ENCODE measurements at regions not wholly inside any gene's neighbourhood (a gene's known extent, or its start where the extent isn't known, plus 50 kb on each side); places are given as distances from the start of the nearest gene placed in this dataset.

GRCh38 chr16:64234200-64234599 is 887.7 kb downstream of the CDH11 start:
- H3K4me3 ChIP-seq (ENCODE audit: low read depth, low read length) = no peak overlapping the region
- TF ChIP-seq, protein P1, sequence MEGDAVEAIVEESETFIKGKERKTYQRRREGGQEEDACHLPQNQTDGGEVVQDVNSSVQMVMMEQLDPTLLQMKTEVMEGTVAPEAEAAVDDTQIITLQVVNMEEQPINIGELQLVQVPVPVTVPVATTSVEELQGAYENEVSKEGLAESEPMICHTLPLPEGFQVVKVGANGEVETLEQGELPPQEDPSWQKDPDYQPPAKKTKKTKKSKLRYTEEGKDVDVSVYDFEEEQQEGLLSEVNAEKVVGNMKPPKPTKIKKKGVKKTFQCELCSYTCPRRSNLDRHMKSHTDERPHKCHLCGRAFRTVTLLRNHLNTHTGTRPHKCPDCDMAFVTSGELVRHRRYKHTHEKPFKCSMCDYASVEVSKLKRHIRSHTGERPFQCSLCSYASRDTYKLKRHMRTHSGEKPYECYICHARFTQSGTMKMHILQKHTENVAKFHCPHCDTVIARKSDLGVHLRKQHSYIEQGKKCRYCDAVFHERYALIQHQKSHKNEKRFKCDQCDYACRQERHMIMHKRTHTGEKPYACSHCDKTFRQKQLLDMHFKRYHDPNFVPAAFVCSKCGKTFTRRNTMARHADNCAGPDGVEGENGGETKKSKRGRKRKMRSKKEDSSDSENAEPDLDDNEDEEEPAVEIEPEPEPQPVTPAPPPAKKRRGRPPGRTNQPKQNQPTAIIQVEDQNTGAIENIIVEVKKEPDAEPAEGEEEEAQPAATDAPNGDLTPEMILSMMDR (conservative IDR thresholded peaks at IDR 0.05; ENCODE audit: low read depth, low read length) = no peak
- DNase-seq (ENCODE audit: low read depth) = no peak

GRCh38 chr16:64225696-64226095 is 896.2 kb downstream of the CDH11 start:
- TF ChIP-seq, protein P1 (conservative IDR thresholded peaks at IDR 0.05; ENCODE audit: low read depth, low read length) = no peak
- no peak overlapping the region for H3K4me3 ChIP-seq (ENCODE audit: low read depth, low read length)
- DNase-seq (ENCODE audit: low read depth) = no peak

DNA sequence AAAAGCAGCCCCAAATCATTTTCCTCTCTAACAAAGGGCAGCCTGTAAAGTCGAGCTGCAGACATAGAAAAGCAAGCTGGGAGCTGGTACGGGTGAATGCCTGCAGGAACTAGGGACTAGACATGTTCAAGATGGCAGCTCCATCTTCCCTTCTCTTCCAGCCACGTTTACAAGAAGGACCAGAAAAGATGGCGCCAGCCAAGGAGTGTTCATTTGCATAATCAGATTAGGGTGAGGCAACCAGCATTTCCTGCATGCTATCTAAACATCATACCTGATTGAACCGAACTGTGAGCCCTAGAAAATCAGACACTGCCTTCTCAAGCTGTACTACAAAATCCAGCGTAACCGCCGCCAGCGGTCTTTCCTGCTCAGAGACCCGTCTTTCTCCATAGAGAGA is 896.8 kb downstream of the CDH11 start:
- DNase-seq (ENCODE audit: low read depth) = no peak
- TF ChIP-seq, protein P1 (conservative IDR thresholded peaks at IDR 0.05; ENCODE audit: low read depth, low read length) = no peak
- H3K4me3 ChIP-seq (ENCODE audit: low read depth, low read length) = no peak overlapping the region

- DNase-seq (ENCODE audit: low read depth) = no peak
- H3K4me3 ChIP-seq (ENCODE audit: low read depth, low read length) = no peak overlapping the region
- TF ChIP-seq, protein P1 (conservative IDR thresholded peaks at IDR 0.05; ENCODE audit: low read depth, low read length) = no peak
Observed at GRCh38 chr16:64217789-64218535, 903.9 kb downstream of the CDH11 start.

DNA sequence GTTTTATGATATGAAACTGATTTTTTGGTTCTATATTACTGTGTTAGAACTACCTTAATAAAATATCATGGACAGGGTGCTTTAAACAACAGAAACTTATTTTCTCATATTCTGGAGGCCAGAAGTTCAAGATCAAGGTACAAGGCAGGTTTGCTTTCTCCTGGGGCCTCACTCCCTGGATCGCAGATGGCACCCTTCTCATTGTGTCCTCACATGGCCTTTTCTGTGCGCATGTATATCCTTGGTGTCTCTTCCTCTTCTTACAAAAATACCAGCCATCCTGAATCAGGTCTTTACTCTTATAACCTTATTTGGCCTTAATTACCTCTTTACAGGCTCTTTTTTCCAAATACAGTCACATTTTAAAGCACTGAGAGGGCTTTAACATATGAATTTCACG is 906.1 kb downstream of the CDH11 start:
- TF ChIP-seq, protein P1 (conservative IDR thresholded peaks at IDR 0.05; ENCODE audit: low read depth, low read length) = no peak

GRCh38 chr16:64211331-64211730 is 910.5 kb downstream of the CDH11 start:
- TF ChIP-seq, protein P1 (conservative IDR thresholded peaks at IDR 0.05; ENCODE audit: low read depth, low read length) = no peak
- no peak for DNase-seq (ENCODE audit: low read depth)

More for the DNA sequence above, 906.1 kb downstream of the CDH11 start:
- no peak overlapping the region for H3K4me3 ChIP-seq (ENCODE audit: low read depth, low read length)
- DNase-seq (ENCODE audit: low read depth) = no peak

GRCh38 chr16:64206862-64207261 is 915.0 kb downstream of the CDH11 start:
- H3K4me3 ChIP-seq (ENCODE audit: low read depth, low read length) = no peak overlapping the region
- DNase-seq (ENCODE audit: low read depth) = no peak
- TF ChIP-seq, protein P1 (conservative IDR thresholded peaks at IDR 0.05; ENCODE audit: low read depth, low read length) = no peak

More at GRCh38 chr16:64211331-64211730, 910.5 kb downstream of the CDH11 start:
- H3K4me3 ChIP-seq (ENCODE audit: low read depth, low read length) = no peak overlapping the region
